H1 (cell line): ENCODE measurements at regions not wholly inside any gene's neighbourhood (a gene's known extent, or its start where the extent isn't known, plus 50 kb on each side); places are given as distances from the start of the nearest gene placed in this dataset.

Experiments
- CTCF ChIA-PET: fragments of 300-600 bp; sonication (Branson Sonifier 250); formaldehyde crosslinking; loops from one replicate; lab custom pipeline; 2021; ENCODE audit not compliant: partially characterized antibody; lab: Charles Lee
- POLR2A ChIA-PET: fragments of 300-600 bp; sonication (Branson Sonifier 250); formaldehyde crosslinking; loops from one replicate; lab custom pipeline; 2021; ENCODE audit warnings: inconsistent platforms; ENCODE audit not compliant: partially characterized antibody; lab: Charles Lee
- DNase-seq, 2 experiments: peaks; one replicate each; pipeline versions ENCODE4 v3.0.0 to v3.0.0-alpha.2; 2010 to 2022; ENCODE audit warnings: low spot score in 2 of 2, low read depth in 1 of 2, mixed read lengths in 1 of 2
- FAIRE-seq: peaks from 2 replicates; lab custom pipeline; 2011; peaks lifted over from hg19 to GRCh38; lab: Jason Lieb, UNC
- H2AFZ ChIP-seq: 2 replicates; pipeline ENCODE4 v1.8.1; 2012; ENCODE audit warnings: low read length, inconsistent platforms
- H2AK5ac ChIP-seq: 2 replicates; pipeline ENCODE4 v1.6.1; 2013; ENCODE audit warnings: low read depth, low read length
- H2BK120ac ChIP-seq: replicated peaks from 2 replicates; pipeline ENCODE3; 2013; ENCODE audit warnings: low read depth, low read length, inconsistent platforms
- H2BK12ac ChIP-seq: 2 replicates; pipeline ENCODE4 v1.6.1; 2013; ENCODE audit warnings: low read depth, low read length
- H2BK15ac ChIP-seq: 2 replicates; pipeline ENCODE4 v1.6.1; 2013; ENCODE audit warnings: low read length
- H2BK20ac ChIP-seq: 2 replicates; pipeline ENCODE4 v1.6.1; 2013; ENCODE audit warnings: low read length
- H2BK5ac ChIP-seq: 2 replicates; pipeline ENCODE4 v1.6.1; 2013; ENCODE audit warnings: low read depth, low read length
- H3K14ac ChIP-seq: 2 replicates; pipeline ENCODE4 v1.6.1; 2013; ENCODE audit warnings: inconsistent platforms; ENCODE audit not compliant: insufficient read length
- H3K18ac ChIP-seq: 2 replicates; pipeline ENCODE4 v1.6.1; 2013; ENCODE audit warnings: low read length; ENCODE audit errors: extremely low read depth
- H3K23ac ChIP-seq: 2 replicates; pipeline ENCODE4 v1.6.1; 2013; ENCODE audit warnings: inconsistent platforms; ENCODE audit not compliant: insufficient read length
- H3K23me2 ChIP-seq: 2 replicates; pipeline ENCODE4 v1.6.1; 2013; ENCODE audit warnings: low read depth, low read length
- H3K27ac ChIP-seq: 2 replicates; pipeline ENCODE4 v1.6.1; 2011; ENCODE audit warnings: low read depth, low read length, inconsistent platforms
- H3K27me3 ChIP-seq, 4 experiments: replicated peaks in 1 of 4; 1 replicate in 1 of 4; 2 replicates in 3 of 4; pipeline versions ENCODE4 v1.6.1 to v1.8.1; 2011 to 2013; ENCODE audit warnings: low read length in 3 of 4, mild to moderate bottlenecking in 3 of 4, inconsistent platforms in 2 of 4, mixed read lengths in 2 of 4, moderate library complexity in 1 of 4; ENCODE audit not compliant: control insufficient read depth in 3 of 4, insufficient read depth in 3 of 4; ENCODE audit errors: extremely low read depth in 1 of 4
- H3K36me3 ChIP-seq, 4 experiments: 2 replicates each; pipeline versions ENCODE4 v1.6.1 to v1.8.1; 2011 to 2013; ENCODE audit warnings: mild to moderate bottlenecking in 4 of 4, low read length in 3 of 4, moderate library complexity in 2 of 4, control low read depth in 1 of 4, inconsistent platforms in 1 of 4; ENCODE audit not compliant: insufficient read depth in 4 of 4, control insufficient read depth in 2 of 4
- H3K4ac ChIP-seq: replicated peaks from 2 replicates; pipeline ENCODE3; 2013; ENCODE audit warnings: low read length, low read depth, mixed read lengths, inconsistent platforms; ENCODE audit not compliant: insufficient read length
- H3K4me1 ChIP-seq, 4 experiments: replicated peaks in 1 of 4; 1 replicate in 1 of 4; 2 replicates in 3 of 4; pipeline versions ENCODE4 v1.6.1 to v1.8.1; 2011 to 2013; ENCODE audit warnings: low read length in 3 of 4, inconsistent platforms in 2 of 4, mixed read lengths in 1 of 4; ENCODE audit not compliant: insufficient read depth in 4 of 4, control insufficient read depth in 3 of 4
- H3K4me2 ChIP-seq, 2 experiments: 2 replicates each; pipeline versions ENCODE4 v1.6.1 to v1.8.1; 2011 to 2013; ENCODE audit warnings: low read depth in 2 of 2, low read length in 2 of 2, control low read depth in 1 of 2, inconsistent platforms in 1 of 2, mild to moderate bottlenecking in 1 of 2; ENCODE audit not compliant: insufficient read depth in 1 of 2
- H3K4me3 ChIP-seq, 4 experiments: fragments of 200-600, 300-600 bp in 1 of 4; sonication (generic), shearing (Covaris generic), sonication (Bioruptor Twin) in 1 of 4; 2 replicates each; pipeline versions ENCODE4 v1.5.1 to v1.8.1; 2011 to 2016; ENCODE audit warnings: low read length in 4 of 4, low read depth in 3 of 4, control low read depth in 2 of 4, inconsistent platforms in 2 of 4, mild to moderate bottlenecking in 2 of 4, mixed read lengths in 1 of 4, moderate library complexity in 1 of 4; ENCODE audit not compliant: insufficient read depth in 2 of 4; ENCODE audit errors: extremely low read depth in 1 of 4
- H3K56ac ChIP-seq: replicated peaks from 2 replicates; pipeline ENCODE3; 2013; ENCODE audit warnings: low read depth, mild to moderate bottlenecking, mixed read lengths, low read length, inconsistent platforms; ENCODE audit not compliant: insufficient read length
- H3K79me1 ChIP-seq: 2 replicates; pipeline ENCODE4 v1.6.1; 2013; ENCODE audit warnings: low read depth, low read length, control low read depth
- H3K79me2 ChIP-seq, 2 experiments: 2 replicates each; pipeline versions ENCODE4 v1.6.1 to v1.8.1; 2012 to 2013; ENCODE audit warnings: low read length in 2 of 2, mild to moderate bottlenecking in 2 of 2, inconsistent platforms in 1 of 2; ENCODE audit not compliant: insufficient read depth in 2 of 2, control insufficient read depth in 1 of 2
- H3K9ac ChIP-seq, 4 experiments: replicated peaks in 1 of 4; 1 replicate in 1 of 4; 2 replicates in 3 of 4; pipeline versions ENCODE4 v1.6.1 to v1.8.1; 2011 to 2013; ENCODE audit warnings: low read depth in 3 of 4, low read length in 3 of 4, control low read depth in 2 of 4, mild to moderate bottlenecking in 2 of 4, moderate library complexity in 2 of 4, inconsistent platforms in 1 of 4; ENCODE audit errors: extremely low read depth in 1 of 4
- H3K9me3 ChIP-seq, 2 experiments: 2 replicates each; pipeline versions ENCODE4 v1.6.1 to v1.8.1; 2012 to 2013; ENCODE audit warnings: mild to moderate bottlenecking in 2 of 2, moderate library complexity in 2 of 2, control low read depth in 1 of 2, inconsistent platforms in 1 of 2, low read depth in 1 of 2, low read length in 1 of 2, mixed read lengths in 1 of 2; ENCODE audit not compliant: insufficient read depth in 2 of 2
- H4K20me1 ChIP-seq, 2 experiments: replicated peaks in 1 of 2; 2 replicates each; pipeline versions ENCODE3 to v1.8.1; 2011 to 2013; ENCODE audit warnings: inconsistent platforms in 2 of 2, low read length in 2 of 2, mild to moderate bottlenecking in 1 of 2; ENCODE audit not compliant: insufficient read depth in 2 of 2, control insufficient read depth in 1 of 2
- H4K5ac ChIP-seq: 2 replicates; pipeline ENCODE4 v1.6.1; 2013; ENCODE audit warnings: low read length, low read depth, mixed read lengths, inconsistent platforms; ENCODE audit not compliant: insufficient read length
- H4K8ac ChIP-seq: 2 replicates; pipeline ENCODE4 v1.8.0; 2013; ENCODE audit warnings: mild to moderate bottlenecking, moderate library complexity, low read length, inconsistent platforms; ENCODE audit not compliant: insufficient read depth; ENCODE audit errors: extremely low read depth
- H4K91ac ChIP-seq: replicated peaks from 2 replicates; pipeline ENCODE3; 2013; ENCODE audit warnings: low read length, mixed read lengths, inconsistent platforms; ENCODE audit not compliant: insufficient read length
- CHD1 ChIP-seq: IDR thresholded peaks from 2 replicates; pipeline ENCODE4 v1.6.1; 2012; ENCODE audit warnings: low read depth, low read length, improper control_type of control experiment
- CTBP2 ChIP-seq: IDR thresholded peaks from 2 replicates; pipeline ENCODE4 v1.7.0; 2011; ENCODE audit warnings: borderline replicate concordance, mild to moderate bottlenecking, moderate library complexity, mixed read lengths, low read length; ENCODE audit not compliant: insufficient read depth, insufficient read length
- EGR1 ChIP-seq: IDR thresholded peaks from 2 replicates; pipeline ENCODE4 v1.6.1; 2011; ENCODE audit warnings: low read depth, low read length, borderline replicate concordance
- PHF8 ChIP-seq: fragments of 200-600 bp; sonication (generic); conservative IDR thresholded peaks from 2 replicates; pipeline ENCODE4 v1.7.1; 2012; ENCODE audit warnings: low read depth, mild to moderate bottlenecking, inconsistent platforms, low read length, moderate library complexity
- RAD21 ChIP-seq, 2 experiments: IDR thresholded peaks in 1 of 2; conservative IDR thresholded peaks in 1 of 2; 2 replicates each; pipeline ENCODE4 v1.6.1; 2011; ENCODE audit warnings: low read depth in 2 of 2, low read length in 2 of 2, improper control_type of control experiment in 1 of 2, inconsistent platforms in 1 of 2, mild to moderate bottlenecking in 1 of 2, moderate library complexity in 1 of 2
- RFX5 ChIP-seq: IDR thresholded peaks from 2 replicates; pipeline ENCODE4 v1.6.1; 2011; ENCODE audit warnings: low read depth, low read length, improper control_type of control experiment, borderline replicate concordance
- RXRA ChIP-seq: IDR thresholded peaks from 2 replicates; pipeline ENCODE4 v1.6.1; 2011; ENCODE audit warnings: low read depth, mild to moderate bottlenecking, low read length, moderate library complexity; ENCODE audit not compliant: insufficient read depth
- SIRT6 ChIP-seq: IDR thresholded peaks from one replicate; pipeline ENCODE4 v1.7.1; 2012; ENCODE audit warnings: low read length, inconsistent platforms
- SRF ChIP-seq: IDR thresholded peaks from 2 replicates; pipeline ENCODE4 v1.6.1; 2011; ENCODE audit warnings: mild to moderate bottlenecking, low read depth, low read length, moderate library complexity
- TAF7 ChIP-seq: optimal IDR thresholded peaks from 2 replicates; pipeline ENCODE3; 2011; ENCODE audit warnings: low read depth, mild to moderate bottlenecking, inconsistent platforms, low read length, moderate library complexity, borderline replicate concordance
- TBP ChIP-seq: IDR thresholded peaks from 2 replicates; pipeline ENCODE4 v1.6.1; 2011; ENCODE audit warnings: low read depth, low read length, improper control_type of control experiment
- USF2 ChIP-seq: IDR thresholded peaks from 2 replicates; pipeline ENCODE4 v1.6.1; 2011; ENCODE audit warnings: low read length, improper control_type of control experiment
- ZNF274 ChIP-seq: IDR thresholded peaks from 2 replicates; pipeline ENCODE4 v1.7.0; 2012; ENCODE audit warnings: low read length, borderline replicate concordance; ENCODE audit errors: extremely low read depth
- WGBS, 2 experiments: shearing (Covaris generic) in 1 of 2; methylation state at CpG; one replicate each; pipeline versions ENCODE4 v1.1.6 to v1.1.7; 2013 to 2015; ENCODE audit warnings: low lambda C conversion rate in 2 of 2, mixed read lengths in 2 of 2, inconsistent platforms in 1 of 2, low coverage in 1 of 2, missing lambda C conversion rate in 1 of 2; ENCODE audit not compliant: insufficient replicate concordance in 2 of 2, insufficient coverage in 1 of 2, insufficient read length in 1 of 2; ENCODE audit errors: extremely low coverage in 1 of 2, missing lambda C conversion rate in 1 of 2; 5-methylcytosine and 5-hydroxymethylcytosine counted together

GRCh38 chr6:140897349-140897748, 1235.4 kb upstream of the GJE1 start:
- H4K91ac ChIP-seq: no peak overlapping the region
- no peak overlapping the region for H3K14ac ChIP-seq
- H3K79me1 ChIP-seq: no peaks in the 10 kb centered on the region
- H4K8ac ChIP-seq: no peak overlapping the region
- no peak overlapping the region for H3K56ac ChIP-seq
- no peaks in the 10 kb centered on the region for H3K79me2 ChIP-seq
- no peak overlapping the region for H3K9ac ChIP-seq
- no peaks in the 10 kb centered on the region for H4K20me1 ChIP-seq
- FAIRE-seq (no peak), DNase-seq (no peak)
- H3K9me3 ChIP-seq: peaks cover 3% of the 10 kb centered on the region in 2 experiments; a peak in 3 of 4 replicates
- 87% methylated on average over 3 of the region's 3 CpGs; no CpG with 5 or more reads in 1 of the 2 experiments for WGBS, 2 experiments
- H3K4me3 ChIP-seq: no peak overlapping the region
- H2AFZ ChIP-seq: no peak overlapping the region
- no peak overlapping the region for H2BK12ac ChIP-seq
- H2AK5ac ChIP-seq: no peak overlapping the region
- H3K23ac ChIP-seq: no peak overlapping the region
- no peak overlapping the region for H3K18ac ChIP-seq
- H2BK15ac ChIP-seq: no peak overlapping the region
- H4K5ac ChIP-seq: no peak overlapping the region
- no peak overlapping the region for H2BK120ac ChIP-seq
- no peaks in the 10 kb centered on the region for H3K27me3 ChIP-seq
- no peak overlapping the region for H3K4ac ChIP-seq
- POLR2A ChIA-PET: no interaction called here
- no peaks in the 10 kb centered on the region for H3K23me2 ChIP-seq
- H3K27ac ChIP-seq: no peak overlapping the region
- H3K4me1 ChIP-seq: no peaks in the 10 kb centered on the region
- H3K36me3 ChIP-seq: peaks cover 0 to 3% (median 0%) of the 10 kb centered on the region in 4 experiments; a peak in 1 of 8 replicates
- H2BK5ac ChIP-seq: no peak overlapping the region
- CTCF ChIA-PET: no interaction called here
- H2BK20ac ChIP-seq: no peak overlapping the region
- no peak overlapping the region for H3K4me2 ChIP-seq
- no peak for TF ChIP-seq CHD1
- TF ChIP-seq ZNF274: no peak
- no peak for TF ChIP-seq RAD21 (IDR thresholded peaks at IDR 0.05 in 1 of 2, conservative IDR thresholded peaks at IDR 0.05 in 1 of 2; ENCODE audit: low read depth in 2 of 2, low read length in 2 of 2)
- no peak for TF ChIP-seq RXRA
- no peak for TF ChIP-seq RFX5
- no peak for TF ChIP-seq TBP
- no peak for TF ChIP-seq SRF
- TF ChIP-seq SIRT6: no peak
- no peak for TF ChIP-seq TAF7
- no peak for TF ChIP-seq PHF8
- no peak for TF ChIP-seq EGR1
- TF ChIP-seq USF2: no peak
- TF ChIP-seq CTBP2: no peak
